GM06990 (cell line): ENCODE measurements at regions not wholly inside any gene's neighbourhood (a gene's known extent, or its start where the extent isn't known, plus 50 kb on each side); places are given as distances from the start of the nearest gene placed in this dataset.

Source experiments
- DNase-seq: peaks from one replicate; pipeline ENCODE4 v3.0.0-alpha.2; 2011; ENCODE audit not compliant: insufficient read length; ENCODE audit errors: extremely low read depth
- H3K27me3 ChIP-seq: replicated peaks from 2 replicates; pipeline ENCODE4 v1.6.0; 2011; ENCODE audit warnings: low read length; ENCODE audit not compliant: control insufficient read depth, insufficient read depth
- H3K36me3 ChIP-seq: 2 replicates; pipeline ENCODE4 v1.5.1; 2011; ENCODE audit warnings: low read length; ENCODE audit not compliant: control insufficient read depth, insufficient read depth
- H3K4me3 ChIP-seq: replicated peaks from 2 replicates; pipeline ENCODE4 v1.5.1; 2011; ENCODE audit warnings: low read depth, mild to moderate bottlenecking, control low read depth, low read length
- CTCF ChIP-seq: IDR thresholded peaks from 2 replicates; pipeline ENCODE4 v1.5.1; 2011; ENCODE audit warnings: low read length, control low read depth, mild to moderate bottlenecking, inconsistent platforms; ENCODE audit not compliant: insufficient read depth, poor library complexity, severe bottlenecking

GRCh38 chr1:29836651-29837646 is 600.6 kb downstream of the PTPRU start:
- no peak for DNase-seq
- H3K27me3 ChIP-seq, result no peaks in the 10 kb centered on the region
- H3K4me3 ChIP-seq, result no peak overlapping the region
- H3K36me3 ChIP-seq, result no peaks in the 10 kb centered on the region
- TF ChIP-seq CTCF, result no peak

- no peaks in the 10 kb centered on the region for H3K36me3 ChIP-seq
- DNase-seq, result no peak
- TF ChIP-seq CTCF, result no peak
- no peak overlapping the region for H3K4me3 ChIP-seq
- H3K27me3 ChIP-seq, result no peaks in the 10 kb centered on the region
Observed at GRCh38 chr1:29835874-29836273, 599.6 kb downstream of the PTPRU start.

- peak; percentile 20 for DNase-seq
- TF ChIP-seq CTCF, result no peak
- no peaks in the 10 kb centered on the region for H3K27me3 ChIP-seq
- H3K4me3 ChIP-seq, result no peak overlapping the region
- H3K36me3 ChIP-seq, result no peaks in the 10 kb centered on the region
Observed at GRCh38 chr1:29835406-29835805, 599.1 kb downstream of the PTPRU start.

GRCh38 chr1:29833581-29833980 is 597.3 kb downstream of the PTPRU start:
- no peak overlapping the region for H3K4me3 ChIP-seq
- H3K36me3 ChIP-seq, result no peaks in the 10 kb centered on the region
- no peak for TF ChIP-seq CTCF
- no peak for DNase-seq
- no peaks in the 10 kb centered on the region; the same call in 1 of the 2 replicates for H3K27me3 ChIP-seq

- Histone ChIP-seq H3K4me3 (no peak overlapping the region), H3K27me3 (no peaks in the 10 kb centered on the region; the same call in 1 of the 2 replicates), H3K36me3 (no peaks in the 10 kb centered on the region)
- TF ChIP-seq CTCF, result no peak
- DNase-seq, result no peak
Observed at GRCh38 chr1:29832936-29833335, 596.6 kb downstream of the PTPRU start.
